ENCODE measurements at regions not wholly inside any gene's neighbourhood (a gene's known extent, or its start where the extent isn't known, plus 50 kb on each side); places are given as distances from the start of the nearest gene placed in this dataset.

GRCh38 chr3:139286241-139286640 is 57.6 kb upstream of the MRPS22 start:
- no peak for DNase-seq

GRCh38 chr3:139286825-139287224 is 57.0 kb upstream of the MRPS22 start:
- no peak for DNase-seq

DNA sequence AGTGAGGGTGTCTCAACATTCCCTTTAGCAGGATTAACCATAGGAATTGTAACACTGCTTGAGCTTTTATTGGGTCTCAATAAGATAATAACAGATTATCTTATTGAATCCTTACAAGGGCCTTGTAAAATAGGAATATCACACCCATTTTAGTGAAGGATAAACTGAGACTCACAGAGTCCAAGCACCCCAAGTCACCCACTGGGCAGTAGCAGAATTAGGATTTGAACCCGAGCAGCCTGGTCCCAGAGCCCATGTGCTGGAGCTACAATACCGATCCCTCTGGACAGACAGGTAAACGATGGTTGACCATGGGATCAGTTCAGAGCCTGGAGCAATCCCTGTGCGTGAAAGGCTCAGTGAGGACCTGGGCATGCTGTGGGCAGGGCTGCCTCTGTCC is 56.3 kb upstream of the MRPS22 start:
- no peak for DNase-seq

- DNase-seq, result no peak
Observed at GRCh38 chr3:139288266-139288821, 55.5 kb upstream of the MRPS22 start.

DNA sequence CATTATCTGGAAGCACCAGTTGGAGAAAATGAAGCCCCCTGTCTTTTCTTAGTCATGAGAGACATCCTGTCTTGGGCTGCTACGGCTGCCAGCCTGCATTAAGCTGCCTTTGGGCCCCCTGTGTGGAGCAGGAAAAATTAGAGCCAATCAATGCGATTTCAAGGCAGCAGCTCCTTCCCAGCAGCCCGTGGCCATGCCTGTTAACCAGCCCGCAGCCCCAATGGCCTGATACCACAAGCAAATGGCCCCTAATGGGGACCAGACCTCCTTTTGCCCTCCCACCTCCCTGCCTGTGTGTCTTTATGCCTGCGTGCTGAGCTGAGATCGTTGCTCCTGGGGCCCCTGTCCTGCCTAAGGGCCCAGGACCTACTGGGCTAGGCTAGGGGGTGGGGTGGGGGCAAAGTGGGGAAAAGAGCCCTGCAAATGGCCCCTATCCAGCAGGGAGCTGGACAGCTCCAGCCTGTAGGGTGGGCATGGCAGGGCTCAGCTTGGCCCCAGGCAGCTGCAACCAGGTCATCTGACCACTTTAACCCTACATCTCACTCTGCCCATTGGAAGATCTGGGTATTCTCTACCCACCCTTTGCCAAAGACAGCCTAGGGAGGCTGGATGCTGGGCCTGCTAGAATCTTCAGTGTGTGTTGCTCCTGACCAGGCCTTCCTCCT is 53.8 kb upstream of the MRPS22 start:
- DNase-seq, result no peak

GRCh38 chr3:139291276-139292051 is 52.4 kb upstream of the MRPS22 start:
- no peak for DNase-seq

DNA sequence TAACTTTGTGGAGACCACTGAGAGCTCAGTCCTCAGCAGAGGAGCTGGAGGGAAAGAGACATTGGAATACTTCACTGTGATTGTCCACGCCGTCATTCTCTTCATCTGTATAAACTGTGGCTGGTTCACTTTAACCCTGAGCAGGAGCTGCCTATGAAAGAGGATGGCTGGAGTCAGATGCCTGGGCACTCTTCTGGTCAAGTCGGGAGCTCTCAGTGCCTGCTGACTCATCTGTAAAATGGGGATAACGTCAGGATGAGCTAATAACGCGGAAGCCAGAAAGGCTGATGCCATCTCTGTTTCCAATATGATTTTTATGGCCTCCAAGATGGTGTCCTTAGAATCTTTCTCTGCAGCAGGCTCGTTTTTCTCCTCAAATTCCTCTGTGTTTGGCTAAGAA is 51.6 kb upstream of the MRPS22 start:
- no peak for DNase-seq

DNA sequence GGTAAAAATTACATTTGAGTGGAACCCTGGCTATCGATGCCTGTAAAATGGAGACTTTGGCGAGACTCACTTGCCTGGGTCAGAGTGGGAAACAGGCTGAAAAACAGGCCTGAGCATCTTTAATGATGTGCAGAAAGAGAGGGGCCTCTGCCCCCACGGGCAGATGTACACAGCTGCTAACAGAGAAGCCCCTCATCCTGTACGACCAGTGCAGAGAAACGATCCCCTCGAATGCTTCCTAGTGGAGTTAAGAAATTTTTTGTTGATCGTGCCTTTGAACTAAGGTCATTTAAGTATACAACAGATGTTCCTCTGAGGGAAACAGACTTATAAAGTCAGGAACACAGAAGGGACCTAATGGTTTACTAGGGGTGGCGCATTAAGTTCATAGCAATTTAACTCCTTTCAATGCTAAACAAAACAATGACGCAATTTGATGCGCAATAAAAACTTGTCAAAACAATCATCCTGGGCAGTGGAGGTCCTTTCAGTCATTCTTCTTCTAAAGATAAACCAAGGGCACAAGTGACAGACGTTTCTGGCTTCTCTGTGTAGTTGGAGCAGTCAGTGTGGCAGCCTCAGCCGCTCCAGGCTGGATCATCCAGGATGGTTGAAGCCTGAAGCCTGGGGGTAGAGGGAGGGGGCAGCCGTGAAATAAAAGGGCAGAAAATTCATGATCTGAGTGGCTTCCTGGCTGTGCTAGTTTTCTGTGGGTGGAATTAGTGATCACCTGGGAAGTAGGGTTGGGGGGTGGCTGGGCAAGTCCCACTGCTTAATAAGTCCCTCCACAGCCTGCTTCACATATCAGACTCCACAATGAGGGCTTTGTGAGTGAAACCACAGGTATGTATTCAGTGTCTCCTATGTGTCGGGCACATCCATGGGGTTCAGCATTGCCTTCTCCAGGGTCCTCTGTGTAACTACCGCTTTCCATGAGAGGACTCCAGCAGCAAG is 50.8 kb upstream of the MRPS22 start:
- no peak for DNase-seq

GRCh38 chr3:139293665-139294023 is 50.2 kb upstream of the MRPS22 start:
- no peak for DNase-seq
